Caco-2 (cell line): ENCODE measurements at regions not wholly inside any gene's neighbourhood (a gene's known extent, or its start where the extent isn't known, plus 50 kb on each side); places are given as distances from the start of the nearest gene placed in this dataset.

Experiments
- BruUV-seq: library from RNA; stranded (reverse); fragments of 400-500 nt; replicated peaks from 2 replicates; lab custom pipeline; 2021; lab: Mats Ljungman, UMichigan
- CTCF ChIA-PET: fragments of 300-600 bp; sonication (Branson Sonifier 250); formaldehyde crosslinking; loops from one replicate; lab custom pipeline; 2022; ENCODE audit warnings: antibody characterized with exemption; lab: Charles Lee
- POLR2A ChIA-PET: fragments of 300-600 bp; sonication (Branson Sonifier 250); formaldehyde crosslinking; loops from one replicate; lab custom pipeline; 2022; ENCODE audit warnings: antibody characterized with exemption; lab: Charles Lee
- DNase-seq, 2 experiments: peaks; one replicate each; pipeline versions ENCODE4 v3.0.0 to v3.0.0-alpha.2; 2020 to 2022
- H3K27me3 ChIP-seq: replicated peaks from 2 replicates; pipeline ENCODE4 v1.6.0; 2011; ENCODE audit warnings: low read length; ENCODE audit not compliant: control insufficient read depth, insufficient read depth
- H3K36me3 ChIP-seq: 2 replicates; pipeline ENCODE4 v1.5.1; 2011; ENCODE audit warnings: low read length; ENCODE audit not compliant: control insufficient read depth, insufficient read depth
- H3K4me1 ChIP-seq: fragments of 250-450 bp; sonication (Bioruptor Pico); 2 replicates; pipeline ENCODE4 v1.5.1; 2020; ENCODE audit warnings: mild to moderate bottlenecking
- H3K4me3 ChIP-seq: 2 replicates; pipeline ENCODE4 v1.5.1; 2011; ENCODE audit warnings: low read depth, mild to moderate bottlenecking, control low read depth, low read length
- H3K9me3 ChIP-seq: fragments of 250-450 bp; sonication (Bioruptor Pico); 2 replicates; pipeline ENCODE4 v1.5.1; 2020; ENCODE audit warnings: mild to moderate bottlenecking, moderate library complexity
- H3K27ac Mint-ChIP-seq: one replicate; pipeline ENCODE4 v1.8.0; 2022; ENCODE audit warnings: mixed read lengths; ENCODE audit not compliant: unreplicated experiment
- H3K27me3 Mint-ChIP-seq: one replicate; pipeline ENCODE4 v1.8.0; 2022; ENCODE audit warnings: mixed read lengths; ENCODE audit not compliant: insufficient read depth, unreplicated experiment
- H3K36me3 Mint-ChIP-seq: one replicate; pipeline ENCODE4 v1.8.0; 2022; ENCODE audit warnings: mild to moderate bottlenecking, mixed read lengths; ENCODE audit not compliant: insufficient read depth, unreplicated experiment
- H3K4me1 Mint-ChIP-seq: one replicate; pipeline ENCODE4 v1.8.0; 2022; ENCODE audit warnings: low read depth, mixed read lengths; ENCODE audit not compliant: unreplicated experiment
- H3K4me3 Mint-ChIP-seq: one replicate; pipeline ENCODE4 v1.8.0; 2022; ENCODE audit warnings: mild to moderate bottlenecking, moderate library complexity, mixed read lengths; ENCODE audit not compliant: unreplicated experiment
- H3K9me3 Mint-ChIP-seq: one replicate; pipeline ENCODE4 v1.8.0; 2022; ENCODE audit warnings: mixed read lengths; ENCODE audit not compliant: unreplicated experiment
- CTCF ChIP-seq, 2 experiments: fragments of 200-600 bp in 1 of 2; IDR thresholded peaks; 1 replicate in 1 of 2; 2 replicates in 1 of 2; pipeline versions ENCODE4 v1.5.1 to v1.8.0; 2011 to 2022; ENCODE audit warnings: antibody characterized with exemption in 1 of 2, control low read depth in 1 of 2, inconsistent platforms in 1 of 2, low read depth in 1 of 2, low read length in 1 of 2, mild to moderate bottlenecking in 1 of 2, moderate library complexity in 1 of 2; ENCODE audit not compliant: insufficient read depth in 1 of 2, severe bottlenecking in 1 of 2, unreplicated experiment in 1 of 2
- intact Hi-C: fragments of 100-400 bp; cut with micrococcal nuclease; formaldehyde crosslinking; loops from one replicate; pipeline ENCODE4 v1.10.0; 2022; ENCODE audit not compliant: unreplicated experiment

DNA sequence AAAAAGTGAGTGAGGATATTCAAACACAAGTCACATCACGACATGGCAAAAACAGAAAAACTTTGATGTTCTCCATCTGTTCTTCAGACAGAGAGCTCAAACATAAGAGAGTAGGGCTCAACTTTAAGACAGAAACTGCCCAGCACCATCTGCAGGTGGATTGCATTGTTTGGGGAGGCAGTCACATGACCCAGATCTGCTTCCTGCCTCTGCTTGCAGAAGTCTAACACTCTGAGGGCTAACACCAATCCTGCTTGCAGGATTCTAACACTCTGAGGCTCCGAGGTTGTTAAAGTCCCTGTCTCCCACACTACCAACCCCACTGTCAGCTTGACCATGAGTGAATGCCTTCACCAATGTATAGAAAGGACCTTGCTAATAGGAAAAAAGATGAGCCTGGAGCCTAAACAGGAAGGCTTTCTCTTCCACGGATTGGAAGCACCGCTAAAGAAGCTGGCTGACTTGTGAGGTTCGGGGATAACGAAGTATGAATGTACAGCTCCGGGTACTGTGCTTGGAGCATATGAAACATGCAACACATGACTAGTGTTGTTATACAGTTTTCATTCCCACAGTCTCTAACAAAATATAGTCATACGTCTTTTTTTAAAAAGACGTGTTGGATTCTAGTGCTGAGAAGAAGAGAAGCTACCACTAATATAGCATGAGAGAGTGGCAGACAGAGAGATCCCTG lies 176.6 kb upstream of the CREB1 start:
- peaks cover 5% of the 10 kb centered on the region for H3K27me3 Mint-ChIP-seq
- peak in 1 of 2 experiments; percentile 16 for DNase-seq
- no peak overlapping the region for H3K4me3 Mint-ChIP-seq
- no peaks in the 10 kb centered on the region for H3K27me3 ChIP-seq
- no peaks in the 10 kb centered on the region for H3K4me1 Mint-ChIP-seq
- no peaks in the 10 kb centered on the region for H3K36me3 ChIP-seq
- TF ChIP-seq CTCF (IDR thresholded peaks at IDR 0.05; ENCODE audit: insufficient read depth in 1 of 2, low read depth in 1 of 2, low read length in 1 of 2, severe bottlenecking in 1 of 2, unreplicated experiment in 1 of 2): no peak
- no TSS peak for BruUV-seq
- no peaks in the 10 kb centered on the region for H3K36me3 Mint-ChIP-seq
- no peaks in the 10 kb centered on the region for H3K9me3 Mint-ChIP-seq
- ChIA-PET POLR2A (no interaction called here), CTCF (interaction anchor here (0.5 to 0.6 kb wide), 2 partner anchors 120 to 188 kb away, joined by 3 to 5 read pairs; no protein-coding TSS in a partner anchor)
- no peaks in the 10 kb centered on the region for H3K4me1 ChIP-seq
- no peak overlapping the region for H3K4me3 ChIP-seq
- H3K9me3 ChIP-seq: no peaks in the 10 kb centered on the region
- intact Hi-C loops: no loop called here
- no peak overlapping the region for H3K27ac Mint-ChIP-seq

DNA sequence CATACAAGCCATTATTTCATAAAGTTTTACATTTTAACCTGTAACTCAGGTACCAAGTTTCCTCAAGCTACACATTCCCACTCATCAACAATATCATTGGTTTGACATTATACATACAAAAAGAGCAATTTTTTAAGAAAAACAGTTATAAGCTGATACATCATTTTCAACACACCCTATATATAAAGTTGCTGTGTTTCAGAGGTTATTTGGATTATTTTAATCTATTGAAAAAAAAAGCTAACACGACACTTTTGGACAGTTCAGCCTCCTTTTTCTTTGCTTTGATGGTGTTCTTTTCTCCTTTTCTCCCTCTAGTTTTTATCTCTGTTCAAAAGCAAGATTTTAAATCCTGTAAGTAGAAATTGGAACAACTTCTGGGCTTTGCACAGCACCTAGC lies 175.9 kb upstream of the CREB1 start:
- TF ChIP-seq CTCF (IDR thresholded peaks at IDR 0.05; ENCODE audit: insufficient read depth in 1 of 2, low read depth in 1 of 2, low read length in 1 of 2, severe bottlenecking in 1 of 2, unreplicated experiment in 1 of 2): no peak
- Histone ChIP-seq H3K4me3 (no peak overlapping the region), H3K36me3 (no peaks in the 10 kb centered on the region), H3K27me3 (no peaks in the 10 kb centered on the region), H3K9me3 (no peaks in the 10 kb centered on the region), H3K4me1 (no peaks in the 10 kb centered on the region)
- ChIA-PET POLR2A (no interaction called here), CTCF (no interaction called here)
- intact Hi-C loops: no loop called here
- no peak for DNase-seq
- no peak overlapping the region for H3K4me3 Mint-ChIP-seq
- no peaks in the 10 kb centered on the region for H3K4me1 Mint-ChIP-seq
- BruUV-seq: no TSS peak
- H3K9me3 Mint-ChIP-seq: no peaks in the 10 kb centered on the region
- H3K27ac Mint-ChIP-seq: no peak overlapping the region
- no peaks in the 10 kb centered on the region for H3K36me3 Mint-ChIP-seq
- H3K27me3 Mint-ChIP-seq: peaks cover 5% of the 10 kb centered on the region

DNA sequence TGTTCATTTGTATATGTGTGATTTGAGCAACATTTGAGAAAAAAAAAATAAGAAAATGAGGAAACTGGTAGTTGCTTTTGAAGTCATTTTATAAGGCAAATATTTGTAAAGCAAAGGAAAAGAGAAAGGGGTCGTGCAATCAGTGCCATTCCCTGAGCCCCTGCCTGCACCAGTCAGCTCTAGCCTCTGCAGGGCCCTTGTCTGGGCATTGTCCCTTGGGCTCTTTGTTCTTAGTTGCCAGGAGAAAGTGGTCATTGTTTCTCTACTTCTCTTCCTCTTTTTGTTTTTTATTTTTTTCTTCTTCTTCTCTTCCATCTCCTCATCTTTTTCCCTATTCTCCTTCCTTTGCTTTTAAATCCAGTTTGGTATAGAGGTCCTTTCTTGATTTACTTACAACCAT lies 175.3 kb upstream of the CREB1 start:
- Mint-ChIP-seq H3K9me3 (no peaks in the 10 kb centered on the region), H3K4me3 (no peak overlapping the region), H3K27ac (no peak overlapping the region), H3K4me1 (no peaks in the 10 kb centered on the region), H3K36me3 (no peaks in the 10 kb centered on the region), H3K27me3 (peaks cover 8% of the 10 kb centered on the region)
- Histone ChIP-seq H3K4me3 (no peak overlapping the region), H3K36me3 (no peaks in the 10 kb centered on the region), H3K27me3 (no peaks in the 10 kb centered on the region), H3K4me1 (no peaks in the 10 kb centered on the region), H3K9me3 (no peaks in the 10 kb centered on the region)
- ChIA-PET POLR2A (no interaction called here), CTCF (no interaction called here)
- BruUV-seq: no TSS peak
- intact Hi-C loops: no loop called here
- no peak for TF ChIP-seq CTCF (IDR thresholded peaks at IDR 0.05; ENCODE audit: insufficient read depth in 1 of 2, low read depth in 1 of 2, low read length in 1 of 2, severe bottlenecking in 1 of 2, unreplicated experiment in 1 of 2)
- DNase-seq: no peak
